ENCODE measurements at regions not wholly inside any gene's neighbourhood (a gene's known extent, or its start where the extent isn't known, plus 50 kb on each side); places are given as distances from the start of the nearest gene placed in this dataset.

DNA sequence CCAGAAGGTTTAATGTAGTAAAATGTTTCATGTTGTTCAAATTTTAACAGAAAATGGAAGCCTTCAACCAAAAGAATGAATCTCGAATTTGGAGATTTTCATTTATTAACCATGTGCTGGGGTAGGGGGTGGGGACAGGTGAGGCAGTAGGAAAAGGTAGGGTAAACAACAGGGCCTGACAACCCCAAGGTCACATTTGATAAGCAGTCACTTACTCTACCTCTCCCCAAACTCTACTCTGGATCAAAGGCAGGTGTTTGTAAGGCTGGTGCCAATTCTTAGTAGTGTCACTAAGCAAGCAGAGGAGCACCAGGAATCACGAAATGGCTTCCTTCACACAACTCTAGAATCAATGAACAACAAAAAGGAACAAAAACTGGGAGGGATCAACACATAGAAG lies 138.0 kb downstream of the ZFAND4 start:
- DNase-seq (ENCODE audit: extremely low read depth, insufficient read length), result no peak
- H3K4me3 ChIP-seq (replicated peaks; ENCODE audit: low read depth, low read length), result no peak overlapping the region
- no peaks in the 10 kb centered on the region for H3K36me3 ChIP-seq (ENCODE audit: control insufficient read depth, insufficient read depth, low read length)
- no peaks in the 10 kb centered on the region for H3K27me3 ChIP-seq (replicated peaks; ENCODE audit: control insufficient read depth, insufficient read depth, low read length)
- TF ChIP-seq, protein P1, sequence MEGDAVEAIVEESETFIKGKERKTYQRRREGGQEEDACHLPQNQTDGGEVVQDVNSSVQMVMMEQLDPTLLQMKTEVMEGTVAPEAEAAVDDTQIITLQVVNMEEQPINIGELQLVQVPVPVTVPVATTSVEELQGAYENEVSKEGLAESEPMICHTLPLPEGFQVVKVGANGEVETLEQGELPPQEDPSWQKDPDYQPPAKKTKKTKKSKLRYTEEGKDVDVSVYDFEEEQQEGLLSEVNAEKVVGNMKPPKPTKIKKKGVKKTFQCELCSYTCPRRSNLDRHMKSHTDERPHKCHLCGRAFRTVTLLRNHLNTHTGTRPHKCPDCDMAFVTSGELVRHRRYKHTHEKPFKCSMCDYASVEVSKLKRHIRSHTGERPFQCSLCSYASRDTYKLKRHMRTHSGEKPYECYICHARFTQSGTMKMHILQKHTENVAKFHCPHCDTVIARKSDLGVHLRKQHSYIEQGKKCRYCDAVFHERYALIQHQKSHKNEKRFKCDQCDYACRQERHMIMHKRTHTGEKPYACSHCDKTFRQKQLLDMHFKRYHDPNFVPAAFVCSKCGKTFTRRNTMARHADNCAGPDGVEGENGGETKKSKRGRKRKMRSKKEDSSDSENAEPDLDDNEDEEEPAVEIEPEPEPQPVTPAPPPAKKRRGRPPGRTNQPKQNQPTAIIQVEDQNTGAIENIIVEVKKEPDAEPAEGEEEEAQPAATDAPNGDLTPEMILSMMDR (IDR thresholded peaks at IDR 0.05; ENCODE audit: insufficient read depth, low read length, poor library complexity, severe bottlenecking), result no peak

DNA sequence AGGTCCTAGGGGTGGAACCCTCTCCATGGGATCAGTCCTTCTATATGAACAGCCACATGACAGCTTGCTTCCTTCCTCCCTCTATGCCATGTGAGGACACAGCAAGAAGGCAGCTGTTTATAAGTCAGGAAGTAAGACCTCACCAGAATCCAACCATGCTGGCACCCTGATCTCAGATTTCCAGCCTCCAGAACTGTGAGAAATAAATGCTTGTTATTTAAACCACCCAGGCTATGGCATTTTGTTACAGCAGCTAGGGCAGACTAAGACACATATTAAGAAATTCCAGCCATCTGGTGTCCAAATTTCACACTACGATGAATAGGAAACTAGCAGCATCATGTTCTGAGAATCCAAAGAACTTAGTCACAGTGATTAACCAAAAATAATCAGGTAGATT lies 140.1 kb downstream of the ZFAND4 start:
- TF ChIP-seq, protein P1 (IDR thresholded peaks at IDR 0.05; ENCODE audit: insufficient read depth, low read length, poor library complexity, severe bottlenecking), result no peak
- H3K36me3 ChIP-seq (ENCODE audit: control insufficient read depth, insufficient read depth, low read length), result no peaks in the 10 kb centered on the region
- H3K4me3 ChIP-seq (replicated peaks; ENCODE audit: low read depth, low read length), result no peak overlapping the region
- no peak for DNase-seq (ENCODE audit: extremely low read depth, insufficient read length)
- H3K27me3 ChIP-seq (replicated peaks; ENCODE audit: control insufficient read depth, insufficient read depth, low read length), result no peaks in the 10 kb centered on the region

DNA sequence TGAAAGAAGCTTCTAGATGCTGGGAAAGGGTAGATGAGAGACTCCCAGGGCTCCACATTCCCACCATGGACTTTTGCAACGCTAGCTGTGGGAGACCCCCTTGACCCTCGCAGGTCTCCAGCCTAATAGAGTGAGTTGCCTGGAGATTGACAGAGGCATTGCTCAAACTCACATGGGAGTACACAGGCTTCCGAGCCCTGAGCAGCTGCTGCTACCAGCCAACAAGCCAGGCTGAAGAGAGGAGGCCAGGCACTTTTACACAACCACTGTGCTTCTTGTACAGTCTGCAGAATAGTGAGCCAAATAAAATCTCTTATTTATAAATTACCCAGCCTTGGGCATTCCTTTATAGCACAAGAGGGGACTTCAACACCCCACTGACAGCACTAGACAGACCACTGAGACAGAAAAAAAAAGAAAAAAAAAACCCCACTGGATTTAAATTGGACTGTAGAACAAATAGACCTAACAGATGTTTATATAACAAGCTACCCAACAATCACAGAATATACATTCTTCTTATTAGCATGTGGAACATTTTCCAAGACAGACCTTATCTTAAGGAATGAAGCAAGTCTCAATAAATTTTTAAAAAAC lies 146.2 kb downstream of the ZFAND4 start:
- no peak for DNase-seq (ENCODE audit: extremely low read depth, insufficient read length)

DNA sequence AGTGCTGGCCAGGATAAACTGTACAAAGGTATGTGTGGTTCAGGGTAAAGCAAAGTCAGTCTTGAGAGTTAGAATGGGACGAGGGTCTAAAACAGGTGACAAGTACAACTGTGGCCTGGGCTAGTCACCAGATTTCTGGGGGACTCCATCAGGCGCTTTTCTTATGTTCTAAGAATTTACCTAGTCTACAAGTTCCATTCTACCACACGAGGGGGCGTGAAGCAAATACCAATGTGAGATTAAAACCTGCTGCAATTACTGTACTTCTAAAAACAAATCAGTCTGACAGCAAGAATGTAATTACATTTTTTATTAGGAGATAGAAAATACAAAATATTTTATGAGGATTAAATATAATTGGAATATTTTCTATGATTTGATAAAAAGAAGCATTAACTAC lies 146.5 kb downstream of the ALOX5 start:
- Histone ChIP-seq H3K27me3 (replicated peaks; ENCODE audit: control insufficient read depth, insufficient read depth, low read length) (no peaks in the 10 kb centered on the region), H3K36me3 (ENCODE audit: control insufficient read depth, insufficient read depth, low read length) (no peaks in the 10 kb centered on the region), H3K4me3 (replicated peaks; ENCODE audit: low read depth, low read length) (no peak overlapping the region)
- TF ChIP-seq, protein P1 (IDR thresholded peaks at IDR 0.05; ENCODE audit: insufficient read depth, low read length, poor library complexity, severe bottlenecking), result no peak
- no peak for DNase-seq (ENCODE audit: extremely low read depth, insufficient read length)

More for the DNA sequence above, 146.2 kb downstream of the ZFAND4 start:
- H3K36me3 ChIP-seq (ENCODE audit: control insufficient read depth, insufficient read depth, low read length), result no peaks in the 10 kb centered on the region; the same call in 1 of the 2 replicates
- TF ChIP-seq, protein P1 (IDR thresholded peaks at IDR 0.05; ENCODE audit: insufficient read depth, low read length, poor library complexity, severe bottlenecking), result no peak
- no peaks in the 10 kb centered on the region for H3K27me3 ChIP-seq (replicated peaks; ENCODE audit: control insufficient read depth, insufficient read depth, low read length)
- no peak overlapping the region for H3K4me3 ChIP-seq (replicated peaks; ENCODE audit: low read depth, low read length)

DNA sequence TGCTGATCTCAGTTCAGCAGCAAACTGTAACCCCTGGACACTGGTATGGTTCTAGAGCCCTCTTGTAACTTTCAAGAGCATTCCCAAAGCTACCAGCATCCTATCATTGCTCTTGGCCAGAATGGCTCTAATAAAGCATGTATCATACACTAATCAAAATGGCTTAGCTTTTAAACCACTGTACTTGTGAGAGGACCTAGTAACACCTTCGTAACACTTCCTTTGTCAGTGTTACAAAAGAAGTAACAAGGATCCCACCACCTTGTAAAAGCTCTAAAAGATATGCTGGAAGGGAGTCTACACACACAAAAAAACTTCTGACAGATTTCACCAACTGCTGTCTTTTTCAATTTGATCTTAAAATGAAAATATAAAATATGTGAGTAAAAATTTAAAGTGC lies 144.7 kb downstream of the ALOX5 start:
- no peaks in the 10 kb centered on the region for H3K36me3 ChIP-seq (ENCODE audit: control insufficient read depth, insufficient read depth, low read length)
- H3K27me3 ChIP-seq (replicated peaks; ENCODE audit: control insufficient read depth, insufficient read depth, low read length), result no peaks in the 10 kb centered on the region
- TF ChIP-seq, protein P1 (IDR thresholded peaks at IDR 0.05; ENCODE audit: insufficient read depth, low read length, poor library complexity, severe bottlenecking), result no peak
- no peak overlapping the region for H3K4me3 ChIP-seq (replicated peaks; ENCODE audit: low read depth, low read length)
- no peak for DNase-seq (ENCODE audit: extremely low read depth, insufficient read length)

DNA sequence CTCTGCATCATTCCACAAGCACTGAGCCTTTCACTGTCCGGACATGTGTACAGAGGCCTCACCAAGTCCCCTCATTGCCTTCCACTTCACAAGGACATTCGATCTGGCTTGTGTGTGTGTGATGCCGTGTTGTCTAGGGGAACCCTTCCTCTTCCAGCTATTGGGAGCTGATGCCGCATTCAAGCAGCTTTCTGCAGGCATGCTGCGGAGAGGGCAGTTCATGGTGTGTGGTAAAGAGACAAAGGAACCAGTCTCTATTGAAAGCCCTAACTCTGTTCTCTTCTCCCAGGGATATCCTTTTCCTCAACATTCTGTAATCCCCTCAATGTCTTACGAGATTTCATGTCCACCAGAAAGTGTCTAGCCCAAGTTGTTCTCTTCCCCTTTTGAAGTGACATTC lies 141.6 kb downstream of the ALOX5 start:
- no peaks in the 10 kb centered on the region for H3K27me3 ChIP-seq (replicated peaks; ENCODE audit: control insufficient read depth, insufficient read depth, low read length)
- no peak for DNase-seq (ENCODE audit: extremely low read depth, insufficient read length)
- TF ChIP-seq, protein P1 (IDR thresholded peaks at IDR 0.05; ENCODE audit: insufficient read depth, low read length, poor library complexity, severe bottlenecking), result no peak
- H3K4me3 ChIP-seq (replicated peaks; ENCODE audit: low read depth, low read length), result no peak overlapping the region
- H3K36me3 ChIP-seq (ENCODE audit: control insufficient read depth, insufficient read depth, low read length), result no peaks in the 10 kb centered on the region

All from GM06990 (cell line).